HEK293 (cell line): ENCODE measurements at regions not wholly inside any gene's neighbourhood (a gene's known extent, or its start where the extent isn't known, plus 50 kb on each side); places are given as distances from the start of the nearest gene placed in this dataset.

Source experiments
- ATF2 ChIP-seq: fragments of 450-650 bp; formaldehyde crosslinking; IDR thresholded peaks from 2 replicates; pipeline ENCODE4 v1.5.1; 2016; ENCODE audit warnings: missing biosample characterization, missing genetic modification characterization, low read depth
- CTCF ChIP-seq: fragments of 450-650 bp; formaldehyde crosslinking; IDR thresholded peaks from 2 replicates; pipeline ENCODE4 v1.5.1; 2016; ENCODE audit warnings: missing biosample characterization, missing genetic modification characterization
- GLIS2 ChIP-seq: fragments of 450-650 bp; formaldehyde crosslinking; IDR thresholded peaks from 2 replicates; pipeline ENCODE4 v1.5.1; 2016; ENCODE audit warnings: missing biosample characterization, missing genetic modification characterization
- IKZF3 ChIP-seq: fragments of 450-650 bp; IDR thresholded peaks from 2 replicates; pipeline ENCODE4 v1.5.0; 2018; ENCODE audit warnings: missing biosample characterization, mild to moderate bottlenecking, missing genetic modification characterization, moderate library complexity
- OSR2 ChIP-seq: fragments of 450-650 bp; formaldehyde crosslinking; IDR thresholded peaks from 2 replicates; pipeline ENCODE4 v1.5.1; 2016; ENCODE audit warnings: missing biosample characterization, missing genetic modification characterization
- SCRT2 ChIP-seq: fragments of 450-650 bp; formaldehyde crosslinking; IDR thresholded peaks from 2 replicates; pipeline ENCODE4 v1.5.1; 2016; ENCODE audit warnings: missing biosample characterization, missing genetic modification characterization
- SP2 ChIP-seq: fragments of 450-650 bp; formaldehyde crosslinking; IDR thresholded peaks from 2 replicates; pipeline ENCODE4 v1.5.1; 2016; ENCODE audit warnings: missing biosample characterization, missing genetic modification characterization
- ZBTB44 ChIP-seq: fragments of 450-650 bp; IDR thresholded peaks from 2 replicates; pipeline ENCODE4 v1.5.1; 2018; ENCODE audit warnings: missing biosample characterization, mild to moderate bottlenecking, missing genetic modification characterization
- ZBTB6 ChIP-seq: fragments of 450-650 bp; formaldehyde crosslinking; IDR thresholded peaks from 2 replicates; pipeline ENCODE4 v1.5.1; 2017; ENCODE audit warnings: missing biosample characterization, missing genetic modification characterization
- ZEB2 ChIP-seq: fragments of 450-650 bp; formaldehyde crosslinking; IDR thresholded peaks from 2 replicates; pipeline ENCODE4 v1.5.1; 2016; ENCODE audit warnings: missing biosample characterization, missing genetic modification characterization
- ZFP3 ChIP-seq: fragments of 450-650 bp; formaldehyde crosslinking; IDR thresholded peaks from 2 replicates; pipeline ENCODE4 v1.5.1; 2016; ENCODE audit warnings: low read depth, missing biosample characterization, missing genetic modification characterization
- ZFP41 ChIP-seq: fragments of 450-650 bp; formaldehyde crosslinking; IDR thresholded peaks from 2 replicates; pipeline ENCODE4 v1.5.1; 2016; ENCODE audit warnings: missing biosample characterization, missing genetic modification characterization, borderline replicate concordance
- ZNF10 ChIP-seq: fragments of 450-650 bp; formaldehyde crosslinking; IDR thresholded peaks from 2 replicates; pipeline ENCODE4 v1.5.1; 2017; ENCODE audit warnings: missing biosample characterization, missing genetic modification characterization
- ZNF138 ChIP-seq: fragments of 450-650 bp; formaldehyde crosslinking; IDR thresholded peaks from 2 replicates; pipeline ENCODE4 v1.5.1; 2016; ENCODE audit warnings: missing biosample characterization, missing genetic modification characterization, borderline replicate concordance
- ZNF184 ChIP-seq: fragments of 450-650 bp; IDR thresholded peaks from 2 replicates; pipeline ENCODE4 v1.5.1; 2018; ENCODE audit warnings: missing biosample characterization, mild to moderate bottlenecking, missing genetic modification characterization
- ZNF24 ChIP-seq: fragments of 450-650 bp; formaldehyde crosslinking; IDR thresholded peaks from 2 replicates; pipeline ENCODE4 v1.5.1; 2016; ENCODE audit warnings: missing biosample characterization, missing genetic modification characterization
- ZNF248 ChIP-seq: fragments of 450-650 bp; formaldehyde crosslinking; IDR thresholded peaks from 2 replicates; pipeline ENCODE4 v1.5.1; 2017; ENCODE audit warnings: missing biosample characterization, missing genetic modification characterization
- ZNF274 ChIP-seq, 2 experiments: fragments of 200-500 bp in 1 of 2; fragments of 450-650 bp in 1 of 2; sonication (Bioruptor generic) in 1 of 2; formaldehyde crosslinking in 1 of 2; IDR thresholded peaks; 2 replicates each; pipeline versions ENCODE4 v1.5.1 to v1.6.1; 2014 to 2016; ENCODE audit warnings: borderline replicate concordance in 1 of 2, inconsistent platforms in 1 of 2, low read length in 1 of 2, missing biosample characterization in 1 of 2, missing genetic modification characterization in 1 of 2
- ZNF324 ChIP-seq: fragments of 450-650 bp; formaldehyde crosslinking; IDR thresholded peaks from 2 replicates; pipeline ENCODE4 v1.5.1; 2016; ENCODE audit warnings: missing biosample characterization, missing genetic modification characterization
- ZNF416 ChIP-seq: fragments of 450-650 bp; formaldehyde crosslinking; IDR thresholded peaks from 2 replicates; pipeline ENCODE4 v1.5.1; 2016; ENCODE audit warnings: missing biosample characterization, missing genetic modification characterization
- ZNF48 ChIP-seq: fragments of 450-650 bp; formaldehyde crosslinking; IDR thresholded peaks from 2 replicates; pipeline ENCODE4 v1.5.1; 2016; ENCODE audit warnings: missing biosample characterization, missing genetic modification characterization
- ZNF501 ChIP-seq: fragments of 450-650 bp; formaldehyde crosslinking; IDR thresholded peaks from 2 replicates; pipeline ENCODE4 v1.5.1; 2016; ENCODE audit warnings: missing biosample characterization, missing genetic modification characterization
- ZNF510 ChIP-seq: fragments of 450-650 bp; formaldehyde crosslinking; IDR thresholded peaks from 2 replicates; pipeline ENCODE4 v1.5.1; 2018; ENCODE audit warnings: mild to moderate bottlenecking, missing genetic modification characterization, missing biosample characterization; ENCODE audit not compliant: insufficient replicate concordance
- ZNF529 ChIP-seq: fragments of 450-650 bp; formaldehyde crosslinking; IDR thresholded peaks from 2 replicates; pipeline ENCODE4 v1.5.1; 2017; ENCODE audit warnings: missing genetic modification characterization, missing biosample characterization; ENCODE audit not compliant: insufficient replicate concordance
- ZNF571 ChIP-seq: fragments of 450-650 bp; formaldehyde crosslinking; IDR thresholded peaks from 2 replicates; pipeline ENCODE4 v1.5.0; 2017; ENCODE audit warnings: missing biosample characterization, missing genetic modification characterization
- ZNF585B ChIP-seq: fragments of 450-650 bp; formaldehyde crosslinking; IDR thresholded peaks from 2 replicates; pipeline ENCODE4 v1.5.1; 2016; ENCODE audit warnings: missing biosample characterization, missing genetic modification characterization
- ZNF600 ChIP-seq: fragments of 450-650 bp; formaldehyde crosslinking; IDR thresholded peaks from 2 replicates; pipeline ENCODE4 v1.5.1; 2016; ENCODE audit warnings: missing biosample characterization, missing genetic modification characterization
- ZNF621 ChIP-seq: fragments of 450-650 bp; formaldehyde crosslinking; IDR thresholded peaks from 2 replicates; pipeline ENCODE4 v1.5.1; 2017; ENCODE audit warnings: missing biosample characterization, missing genetic modification characterization
- ZNF623 ChIP-seq: fragments of 450-650 bp; formaldehyde crosslinking; IDR thresholded peaks from 2 replicates; pipeline ENCODE4 v1.5.1; 2016; ENCODE audit warnings: missing biosample characterization, missing genetic modification characterization
- ZNF664 ChIP-seq: fragments of 450-650 bp; formaldehyde crosslinking; IDR thresholded peaks from 2 replicates; pipeline ENCODE4 v1.5.1; 2016; ENCODE audit warnings: missing biosample characterization, missing genetic modification characterization
- ZNF670 ChIP-seq: fragments of 450-650 bp; formaldehyde crosslinking; IDR thresholded peaks from 2 replicates; pipeline ENCODE4 v1.5.1; 2016; ENCODE audit warnings: missing biosample characterization, missing genetic modification characterization, low read depth
- ZNF747 ChIP-seq: fragments of 450-650 bp; formaldehyde crosslinking; IDR thresholded peaks from 2 replicates; pipeline ENCODE4 v1.5.1; 2016; ENCODE audit warnings: missing biosample characterization, missing genetic modification characterization
- ZNF791 ChIP-seq: fragments of 450-650 bp; formaldehyde crosslinking; IDR thresholded peaks from 2 replicates; pipeline ENCODE4 v1.5.1; 2016; ENCODE audit warnings: missing biosample characterization, missing genetic modification characterization
- ZSCAN5A ChIP-seq: fragments of 450-650 bp; formaldehyde crosslinking; IDR thresholded peaks from 2 replicates; pipeline ENCODE4 v1.5.1; 2016; ENCODE audit warnings: missing biosample characterization, missing genetic modification characterization

GRCh38 chr16:85227084-85227945 is 115.0 kb upstream of the CIBAR2 start (continued):
- TF ChIP-seq ZNF529 (tag by site-specific recombination) (no peak), ZNF670 (tag by site-specific recombination) (no peak), ZNF600 (tag by site-specific recombination) (peak; percentile 95), ZSCAN5A (no peak), ZNF510 (tag by site-specific recombination) (no peak), ZNF274 (IDR thresholded peaks at IDR 0.05; ENCODE audit: low read length) (no peak), ZNF274 (tag by site-specific recombination; IDR thresholded peaks at IDR 0.05; ENCODE audit: borderline replicate concordance) (no peak), ZNF24 (tag by site-specific recombination) (peak; percentile 58; the same call in 1 of the 2 replicates), ZNF585B (tag by site-specific recombination) (no peak), ZNF48 (tag by site-specific recombination) (no peak), ZNF621 (tag by site-specific recombination) (no peak), ZNF501 (tag by site-specific recombination) (no peak), ZNF248 (tag by site-specific recombination) (no peak), ZFP3 (tag by site-specific recombination) (peak; percentile 98), SP2 (tag by site-specific recombination) (no peak; the same call in 1 of the 2 replicates), ZBTB6 (tag by site-specific recombination) (no peak), ZNF10 (tag by site-specific recombination) (0 out of 2 replicates have a peak, but pooled peaks have one; percentile 26), IKZF3 (tag by site-specific recombination) (no peak; the same call in 1 of the 2 replicates), ZNF416 (tag by site-specific recombination) (no peak), ZNF747 (no peak), ZNF138 (tag by site-specific recombination) (no peak), ZNF571 (no peak), ZNF324 (tag by site-specific recombination) (no peak), ZNF791 (no peak), SCRT2 (no peak), ATF2 (no peak), ZBTB44 (peak; percentile 92), ZNF664 (tag by site-specific recombination) (peak; percentile 100), ZEB2 (tag by site-specific recombination) (no peak), GLIS2 (tag by site-specific recombination) (no peak), ZFP41 (tag by site-specific recombination) (no peak), ZNF623 (tag by site-specific recombination) (no peak), ZNF184 (tag by site-specific recombination) (no peak), CTCF (tag by site-specific recombination) (no peak), OSR2 (peak; percentile 97)
